Stomach smooth muscle (tissue), 2 donors: ENCODE measurements at regions not wholly inside any gene's neighbourhood (a gene's known extent, or its start where the extent isn't known, plus 50 kb on each side); places are given as distances from the start of the nearest gene placed in this dataset.

Experiments used
- H3K27ac ChIP-seq: one replicate; pipeline ENCODE4 v1.7.0; 2013; ENCODE audit warnings: mild to moderate bottlenecking, low read length, inconsistent platforms
- H3K27me3 ChIP-seq, 2 donors: one replicate each; pipeline ENCODE4 v1.7.0; 2013; ENCODE audit warnings: low read length in 2 of 2; ENCODE audit not compliant: insufficient read depth in 2 of 2, control insufficient read depth in 1 of 2
- H3K36me3 ChIP-seq, 2 donors: one replicate each; pipeline ENCODE4 v1.7.0; 2013; ENCODE audit warnings: low read length in 2 of 2; ENCODE audit not compliant: control insufficient read depth in 2 of 2, insufficient read depth in 2 of 2
- H3K4me1 ChIP-seq: one replicate; pipeline ENCODE4 v1.7.0; 2013; ENCODE audit warnings: low read length; ENCODE audit not compliant: control insufficient read depth, insufficient read depth
- H3K4me3 ChIP-seq, 2 donors: one replicate each; pipeline ENCODE4 v1.7.0; 2013; ENCODE audit warnings: low read length in 2 of 2
- H3K9ac ChIP-seq, 2 donors: one replicate each; pipeline ENCODE4 v1.7.0; 2013; ENCODE audit warnings: low read length in 2 of 2, mild to moderate bottlenecking in 1 of 2
- H3K9me3 ChIP-seq, 2 donors: one replicate each; pipeline ENCODE4 v1.7.0; 2013; ENCODE audit warnings: low read length in 2 of 2; ENCODE audit not compliant: control insufficient read depth in 2 of 2
- donor health status: healthy.
- donor health status: Pancreatic carcinoma.

GRCh38 chr1:239775466-239775865 lies 316.2 kb upstream of the FMN2 start:
- Histone ChIP-seq H3K27me3 (no peaks in the 10 kb centered on the region), H3K9ac (no peak overlapping the region), H3K36me3 (no peaks in the 10 kb centered on the region), H3K4me1 (no peaks in the 10 kb centered on the region), H3K27ac (no peak overlapping the region), H3K9me3 (no peaks in the 10 kb centered on the region), H3K4me3 (no peak overlapping the region)

DNA sequence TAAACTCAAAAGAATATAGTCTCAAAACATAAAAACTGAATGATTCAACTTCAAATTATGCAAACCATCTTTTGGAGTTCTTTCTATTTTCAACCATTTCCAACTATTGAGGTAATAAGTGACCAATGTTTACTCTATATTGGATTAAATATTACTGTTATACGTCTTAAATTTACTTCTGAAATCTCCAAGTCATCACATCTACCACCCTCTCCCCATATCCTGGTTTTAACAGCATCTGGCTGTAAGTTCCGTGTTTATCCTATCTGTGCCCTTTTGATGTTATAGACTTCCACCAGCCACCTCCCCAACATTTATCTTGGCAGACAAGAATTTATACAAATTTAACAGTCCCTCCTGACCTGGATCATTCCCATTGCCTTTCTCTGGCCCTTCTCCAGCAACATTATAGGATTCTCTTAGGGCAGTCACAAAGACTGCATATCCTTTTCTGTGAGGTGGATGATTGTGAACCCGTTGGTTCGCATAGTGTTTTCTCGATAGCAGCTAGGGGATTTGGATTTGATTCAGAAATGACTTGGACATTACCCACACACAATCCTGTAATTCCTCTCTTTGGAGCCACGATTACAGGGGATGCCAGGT lies 313.4 kb upstream of the FMN2 start:
- H3K9me3 ChIP-seq: no peaks in the 10 kb centered on the region
- no peaks in the 10 kb centered on the region for H3K4me1 ChIP-seq
- peak overlapping the region in 1 of 2 donors; percentile 9 for H3K4me3 ChIP-seq
- H3K27ac ChIP-seq: no peak overlapping the region
- no peaks in the 10 kb centered on the region for H3K36me3 ChIP-seq
- no peaks in the 10 kb centered on the region for H3K27me3 ChIP-seq
- no peak overlapping the region for H3K9ac ChIP-seq

GRCh38 chr1:239779962-239780361 lies 311.7 kb upstream of the FMN2 start:
- H3K27me3 ChIP-seq: no peaks in the 10 kb centered on the region
- H3K9ac ChIP-seq: no peak overlapping the region
- H3K4me3 ChIP-seq: no peak overlapping the region
- no peak overlapping the region for H3K27ac ChIP-seq
- H3K36me3 ChIP-seq: no peaks in the 10 kb centered on the region
- H3K4me1 ChIP-seq: no peaks in the 10 kb centered on the region
- H3K9me3 ChIP-seq: no peaks in the 10 kb centered on the region

DNA sequence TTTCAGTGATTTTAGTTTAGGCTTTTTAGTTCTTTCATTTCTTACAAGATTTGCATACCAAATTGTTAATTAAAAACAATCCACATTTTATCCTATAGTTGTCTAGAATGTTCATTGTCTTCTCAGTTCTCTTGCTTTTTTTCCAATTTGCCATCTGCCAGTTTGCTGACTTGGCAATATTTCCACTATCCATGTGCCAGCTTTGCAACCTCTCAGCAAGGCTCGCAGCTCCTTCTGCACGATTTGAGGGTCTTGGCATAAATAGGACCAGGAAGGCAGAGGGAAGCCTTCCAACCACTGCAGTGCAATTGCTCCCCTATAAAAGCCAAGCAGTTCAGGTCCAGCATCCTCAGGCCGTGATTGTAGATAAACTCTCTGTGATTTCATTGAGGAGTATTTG lies 306.8 kb upstream of the FMN2 start:
- Histone ChIP-seq H3K36me3 (no peaks in the 10 kb centered on the region), H3K27ac (no peak overlapping the region), H3K27me3 (no peaks in the 10 kb centered on the region), H3K9me3 (no peaks in the 10 kb centered on the region), H3K4me3 (no peak overlapping the region), H3K4me1 (no peaks in the 10 kb centered on the region), H3K9ac (no peak overlapping the region)

DNA sequence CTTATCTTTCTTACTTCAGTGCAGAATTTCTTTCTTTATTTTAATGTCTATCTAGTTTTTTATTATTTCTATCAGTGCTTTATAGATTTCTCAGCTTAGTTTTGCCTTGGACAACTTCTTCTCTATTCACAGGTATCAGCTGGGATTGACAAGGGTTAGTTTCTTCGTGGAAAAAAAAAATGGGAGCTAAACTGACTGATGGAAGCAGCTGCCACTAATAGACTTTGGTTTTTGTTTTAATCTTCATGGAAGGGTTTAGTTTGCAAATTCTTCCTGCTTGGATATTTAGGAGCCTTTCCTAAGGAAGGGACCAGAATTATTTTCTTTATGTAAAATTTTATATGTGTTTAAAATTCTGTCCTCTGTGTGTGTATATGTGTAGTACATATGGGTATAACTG lies 306.1 kb upstream of the FMN2 start:
- Histone ChIP-seq H3K9me3 (no peaks in the 10 kb centered on the region), H3K4me3 (no peak overlapping the region), H3K4me1 (no peaks in the 10 kb centered on the region), H3K36me3 (no peaks in the 10 kb centered on the region), H3K9ac (no peak overlapping the region), H3K27me3 (no peaks in the 10 kb centered on the region), H3K27ac (no peak overlapping the region)

GRCh38 chr1:239786464-239786863 lies 305.2 kb upstream of the FMN2 start:
- H3K9me3 ChIP-seq: no peaks in the 10 kb centered on the region
- no peak overlapping the region for H3K27ac ChIP-seq
- H3K4me1 ChIP-seq: no peaks in the 10 kb centered on the region
- H3K27me3 ChIP-seq: no peaks in the 10 kb centered on the region
- no peaks in the 10 kb centered on the region for H3K36me3 ChIP-seq
- no peak overlapping the region for H3K4me3 ChIP-seq
- no peak overlapping the region for H3K9ac ChIP-seq

- Histone ChIP-seq H3K4me1 (no peaks in the 10 kb centered on the region), H3K27me3 (no peaks in the 10 kb centered on the region), H3K27ac (no peak overlapping the region), H3K36me3 (no peaks in the 10 kb centered on the region), H3K4me3 (no peak overlapping the region), H3K9me3 (no peaks in the 10 kb centered on the region), H3K9ac (no peak overlapping the region)
Measured at GRCh38 chr1:239792157-239792556, 299.5 kb upstream of the FMN2 start.

DNA sequence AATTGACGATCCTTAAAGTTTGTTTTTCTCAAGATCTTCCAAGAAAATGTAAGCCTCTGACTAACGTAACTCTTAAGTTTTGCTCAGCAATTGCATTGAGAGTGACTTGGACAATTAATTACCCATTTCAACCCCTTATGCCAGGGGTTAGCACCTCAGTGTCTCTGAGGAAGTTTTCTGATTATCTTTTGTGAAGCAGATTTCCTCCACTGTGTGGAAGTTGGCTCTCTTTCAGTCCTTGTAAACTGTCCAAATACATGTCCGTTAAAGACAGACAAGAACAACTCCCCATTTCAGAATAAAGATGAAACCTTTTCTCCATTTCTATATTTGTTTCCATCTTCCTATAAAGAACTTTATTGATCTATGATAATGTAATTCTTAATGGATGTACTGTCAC lies 296.4 kb upstream of the FMN2 start:
- Histone ChIP-seq H3K27me3 (no peaks in the 10 kb centered on the region), H3K36me3 (no peaks in the 10 kb centered on the region), H3K9ac (no peak overlapping the region), H3K4me3 (no peak overlapping the region), H3K27ac (no peak overlapping the region), H3K9me3 (no peaks in the 10 kb centered on the region), H3K4me1 (no peaks in the 10 kb centered on the region)

DNA sequence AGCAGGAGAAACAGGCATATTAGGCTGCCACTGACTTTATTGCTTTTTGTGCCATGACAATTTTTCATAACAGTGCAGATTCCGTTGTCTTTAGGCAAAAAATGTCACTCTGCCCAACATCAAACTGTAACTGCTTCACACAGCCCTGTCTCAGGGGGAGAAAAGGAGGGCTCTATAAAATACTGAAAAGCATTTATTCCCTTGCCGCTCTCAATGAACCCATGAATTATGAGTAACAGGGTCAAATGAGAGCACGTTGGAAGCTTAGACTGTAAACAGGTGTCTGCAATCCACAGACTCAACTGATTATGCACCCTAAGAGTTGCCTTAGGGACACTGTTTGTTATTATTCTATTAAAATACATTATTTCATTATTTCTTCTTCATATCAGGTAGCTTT lies 292.1 kb upstream of the FMN2 start:
- Histone ChIP-seq H3K4me3 (no peak overlapping the region), H3K4me1 (peaks cover 2% of the 10 kb centered on the region), H3K36me3 (no peaks in the 10 kb centered on the region), H3K9me3 (no peaks in the 10 kb centered on the region), H3K9ac (no peak overlapping the region), H3K27ac (no peak overlapping the region), H3K27me3 (no peaks in the 10 kb centered on the region)

DNA sequence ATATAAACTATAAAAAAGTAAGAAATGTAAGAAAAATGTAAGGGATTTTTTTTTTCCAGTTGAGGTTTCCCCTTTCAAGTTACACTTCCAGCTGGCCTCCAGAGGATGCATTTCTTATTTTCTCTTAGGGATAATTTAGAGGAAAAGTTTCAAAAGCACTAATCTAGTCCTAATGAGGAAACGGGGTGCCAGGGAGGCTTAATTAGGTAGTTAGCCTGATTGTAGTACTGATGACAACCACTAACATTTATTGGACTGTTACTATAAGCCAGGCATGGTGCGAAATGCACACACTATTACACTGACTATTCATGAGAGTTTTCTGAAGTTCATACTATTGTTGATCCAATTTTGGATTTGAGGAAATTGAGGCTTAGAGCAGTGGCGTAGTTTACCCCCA lies 290.8 kb upstream of the FMN2 start:
- no peaks in the 10 kb centered on the region for H3K9me3 ChIP-seq
- no peak overlapping the region for H3K27ac ChIP-seq
- no peaks in the 10 kb centered on the region for H3K36me3 ChIP-seq
- no peak overlapping the region for H3K4me3 ChIP-seq
- peaks cover 9% of the 10 kb centered on the region for H3K4me1 ChIP-seq
- H3K27me3 ChIP-seq: no peaks in the 10 kb centered on the region
- no peak overlapping the region for H3K9ac ChIP-seq

- peaks cover 18% of the 10 kb centered on the region for H3K4me1 ChIP-seq
- H3K9ac ChIP-seq: no peak overlapping the region
- H3K27ac ChIP-seq: no peak overlapping the region
- H3K27me3 ChIP-seq: no peaks in the 10 kb centered on the region
- H3K9me3 ChIP-seq: no peaks in the 10 kb centered on the region
- H3K4me3 ChIP-seq: no peak overlapping the region
- H3K36me3 ChIP-seq: no peaks in the 10 kb centered on the region
Measured at GRCh38 chr1:239802275-239802674, 289.4 kb upstream of the FMN2 start.
